Loucy (cell line): ENCODE measurements at regions not wholly inside any gene's neighbourhood (a gene's known extent, or its start where the extent isn't known, plus 50 kb on each side); places are given as distances from the start of the nearest gene placed in this dataset.

Experiments
- EZH2phosphoT487 ChIP-seq: fragments of 200-600 bp; IDR thresholded peaks from 2 replicates; pipeline ENCODE4 v1.6.1; 2018; ENCODE audit warnings: antibody characterized with exemption, mild to moderate bottlenecking, moderate library complexity, borderline replicate concordance
- TF ChIP-seq, protein P1 (sequence below): fragments of 200-600 bp; sonication (generic); conservative IDR thresholded peaks from 2 replicates; pipeline ENCODE4 v1.5.1; 2014; ENCODE audit warnings: mild to moderate bottlenecking, antibody characterized with exemption, low read length

DNA sequence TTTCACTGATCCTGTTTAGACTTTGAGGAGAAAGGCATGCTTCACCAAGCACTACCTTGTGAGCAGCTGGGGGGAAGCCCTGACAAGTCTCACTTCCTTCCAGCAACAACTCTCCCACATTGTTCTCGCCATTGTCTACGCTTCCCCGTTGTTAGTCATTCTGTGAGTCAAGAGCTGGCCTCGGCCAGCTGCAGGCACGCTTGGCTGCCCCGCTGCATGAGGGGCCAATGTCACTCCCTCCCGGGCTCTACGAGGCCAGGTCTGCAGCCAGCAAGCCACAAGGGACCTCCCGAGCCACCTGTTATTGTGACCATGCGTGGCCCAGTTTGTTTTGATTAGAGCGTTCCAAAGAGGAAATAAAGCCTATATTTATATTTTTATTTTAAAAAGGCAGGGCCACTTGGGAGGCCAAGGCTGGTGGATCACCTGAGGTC is 220.9 kb downstream of the FOXO1 start:
- TF ChIP-seq, protein P1, sequence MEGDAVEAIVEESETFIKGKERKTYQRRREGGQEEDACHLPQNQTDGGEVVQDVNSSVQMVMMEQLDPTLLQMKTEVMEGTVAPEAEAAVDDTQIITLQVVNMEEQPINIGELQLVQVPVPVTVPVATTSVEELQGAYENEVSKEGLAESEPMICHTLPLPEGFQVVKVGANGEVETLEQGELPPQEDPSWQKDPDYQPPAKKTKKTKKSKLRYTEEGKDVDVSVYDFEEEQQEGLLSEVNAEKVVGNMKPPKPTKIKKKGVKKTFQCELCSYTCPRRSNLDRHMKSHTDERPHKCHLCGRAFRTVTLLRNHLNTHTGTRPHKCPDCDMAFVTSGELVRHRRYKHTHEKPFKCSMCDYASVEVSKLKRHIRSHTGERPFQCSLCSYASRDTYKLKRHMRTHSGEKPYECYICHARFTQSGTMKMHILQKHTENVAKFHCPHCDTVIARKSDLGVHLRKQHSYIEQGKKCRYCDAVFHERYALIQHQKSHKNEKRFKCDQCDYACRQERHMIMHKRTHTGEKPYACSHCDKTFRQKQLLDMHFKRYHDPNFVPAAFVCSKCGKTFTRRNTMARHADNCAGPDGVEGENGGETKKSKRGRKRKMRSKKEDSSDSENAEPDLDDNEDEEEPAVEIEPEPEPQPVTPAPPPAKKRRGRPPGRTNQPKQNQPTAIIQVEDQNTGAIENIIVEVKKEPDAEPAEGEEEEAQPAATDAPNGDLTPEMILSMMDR: no peak
- no peak for TF ChIP-seq EZH2phosphoT487
